Calu3 (cell line): ENCODE measurements at regions not wholly inside any gene's neighbourhood (a gene's known extent, or its start where the extent isn't known, plus 50 kb on each side); places are given as distances from the start of the nearest gene placed in this dataset.

ENCODE experiments used
- BruUV-seq: library from RNA; stranded (reverse); fragments of 400-500 nt; replicated peaks from 2 replicates; lab custom pipeline; 2021; lab: Mats Ljungman, UMichigan
- CTCF ChIA-PET: fragments of 300-600 bp; sonication (Branson Sonifier 250); formaldehyde crosslinking; loops from one replicate; lab custom pipeline; 2022; ENCODE audit warnings: antibody characterized with exemption; lab: Charles Lee
- DNase-seq: peaks from one replicate; pipeline ENCODE4 v3.0.0; 2022
- H3K27ac Mint-ChIP-seq: one replicate; pipeline ENCODE4 v1.8.0; 2022; ENCODE audit warnings: mixed read lengths; ENCODE audit not compliant: unreplicated experiment
- H3K27me3 Mint-ChIP-seq: one replicate; pipeline ENCODE4 v1.8.0; 2022; ENCODE audit warnings: mixed read lengths; ENCODE audit not compliant: unreplicated experiment
- H3K36me3 Mint-ChIP-seq: one replicate; pipeline ENCODE4 v1.8.0; 2022; ENCODE audit warnings: mild to moderate bottlenecking, moderate library complexity, mixed read lengths; ENCODE audit not compliant: insufficient read depth, unreplicated experiment
- H3K4me1 Mint-ChIP-seq: one replicate; pipeline ENCODE4 v1.8.0; 2022; ENCODE audit warnings: mild to moderate bottlenecking, low read depth, mixed read lengths; ENCODE audit not compliant: unreplicated experiment
- H3K4me3 Mint-ChIP-seq: one replicate; pipeline ENCODE4 v1.8.0; 2022; ENCODE audit warnings: mild to moderate bottlenecking, low read depth, moderate library complexity, mixed read lengths; ENCODE audit not compliant: unreplicated experiment
- H3K9me3 Mint-ChIP-seq: one replicate; pipeline ENCODE4 v1.8.0; 2022; ENCODE audit warnings: low read depth, mixed read lengths; ENCODE audit not compliant: unreplicated experiment
- CTCF ChIP-seq: fragments of 200-600 bp; IDR thresholded peaks from one replicate; pipeline ENCODE4 v1.8.0; 2022; ENCODE audit warnings: antibody characterized with exemption; ENCODE audit not compliant: unreplicated experiment
- intact Hi-C: fragments of 100-400 bp; cut with micrococcal nuclease; formaldehyde crosslinking; loops from one replicate; pipeline ENCODE4 v1.10.0; 2022; ENCODE audit not compliant: unreplicated experiment

- Mint-ChIP-seq H3K27ac (no peak overlapping the region), H3K36me3 (no peaks in the 10 kb centered on the region), H3K27me3 (peaks cover 71% of the 10 kb centered on the region), H3K9me3 (no peaks in the 10 kb centered on the region), H3K4me1 (no peaks in the 10 kb centered on the region), H3K4me3 (no peak overlapping the region)
- intact Hi-C loops: no loop called here
- BruUV-seq: no TSS peak
- no peak for TF ChIP-seq CTCF
- CTCF ChIA-PET: interaction anchor here (1.3 kb wide), 1 partner anchor 23 kb away, joined by 3 read pairs; no protein-coding TSS in a partner anchor
- no peak for DNase-seq
These were observed 84.8 kb upstream of the TBC1D3K start for GRCh38 chr17:37839196-37839978.

DNA sequence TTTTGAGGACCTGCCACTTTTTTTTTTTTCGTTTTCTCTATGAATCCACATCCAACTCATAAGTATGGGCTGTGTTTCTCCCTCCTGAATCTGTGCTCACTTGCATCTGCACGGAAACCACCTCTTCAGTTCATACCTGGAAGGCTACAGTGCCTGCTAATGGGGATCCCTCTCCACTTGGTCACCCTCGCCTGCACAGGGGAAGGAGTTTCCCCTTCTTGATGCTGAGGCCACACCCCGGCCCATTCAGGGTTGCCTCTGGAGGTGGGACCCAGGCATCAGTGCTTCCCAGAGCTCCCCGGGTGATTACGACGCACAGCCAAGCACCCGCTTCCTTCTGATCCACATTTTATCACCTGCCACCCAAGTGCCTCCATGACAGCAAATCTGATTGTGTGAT is 85.9 kb upstream of the TBC1D3K start:
- Mint-ChIP-seq H3K4me1 (no peaks in the 10 kb centered on the region), H3K36me3 (no peaks in the 10 kb centered on the region), H3K9me3 (no peaks in the 10 kb centered on the region), H3K27me3 (peaks cover 83% of the 10 kb centered on the region), H3K4me3 (no peak overlapping the region), H3K27ac (no peak overlapping the region)
- no peak for DNase-seq
- BruUV-seq: no TSS peak
- intact Hi-C loops: no loop called here
- CTCF ChIA-PET: interaction anchor here (0.7 to 1.3 kb wide), 3 partner anchors 22 to 359 kb away, joined by 3 read pairs; no protein-coding TSS in a partner anchor
- no peak for TF ChIP-seq CTCF

- no peaks in the 10 kb centered on the region for H3K9me3 Mint-ChIP-seq
- BruUV-seq: no TSS peak
- H3K4me3 Mint-ChIP-seq: no peak overlapping the region
- CTCF ChIA-PET: interaction anchor here (0.6 to 1.5 kb wide), 3 partner anchors 12 to 589 kb away, joined by 3 to 10 read pairs (median 5); no protein-coding TSS in a partner anchor
- TF ChIP-seq CTCF: no peak
- intact Hi-C loops: no loop called here
- H3K36me3 Mint-ChIP-seq: no peaks in the 10 kb centered on the region
- no peak overlapping the region for H3K27ac Mint-ChIP-seq
- H3K4me1 Mint-ChIP-seq: no peaks in the 10 kb centered on the region
- peaks cover 84% of the 10 kb centered on the region for H3K27me3 Mint-ChIP-seq
- DNase-seq: no peak
These were observed 87.6 kb upstream of the TBC1D3K start for GRCh38 chr17:37836593-37836992.

DNA sequence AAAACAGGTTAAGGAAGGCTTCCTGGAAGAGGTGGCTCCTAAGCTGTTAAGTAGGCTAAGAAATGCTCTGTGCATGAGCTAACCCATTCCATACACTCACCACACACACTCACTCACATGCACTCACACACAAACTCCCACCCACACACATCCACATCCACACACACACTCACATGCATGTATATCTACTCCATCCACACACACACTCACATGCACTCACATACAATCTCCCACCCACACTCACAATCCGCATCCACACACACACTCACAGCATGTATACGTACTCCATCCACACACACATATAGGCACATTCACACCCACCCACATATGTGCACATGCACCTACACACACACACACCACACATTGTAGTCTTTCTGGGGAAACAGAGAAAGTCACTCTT is 89.3 kb upstream of the HNF1B start:
- Mint-ChIP-seq H3K27ac (no peak overlapping the region), H3K9me3 (no peaks in the 10 kb centered on the region), H3K27me3 (peaks cover 82% of the 10 kb centered on the region), H3K4me1 (no peaks in the 10 kb centered on the region), H3K36me3 (no peaks in the 10 kb centered on the region), H3K4me3 (no peak overlapping the region)
- CTCF ChIA-PET: interaction anchor here (0.6 to 3.1 kb wide), 6 partner anchors 9 to 259 kb away, joined by 3 to 12 read pairs (median 4); no protein-coding TSS in a partner anchor
- BruUV-seq: no TSS peak
- intact Hi-C loops: no loop called here
- no peak for TF ChIP-seq CTCF
- DNase-seq: no peak
